Thymus (tissue), 11 donors: ENCODE measurements at regions not wholly inside any gene's neighbourhood (a gene's known extent, or its start where the extent isn't known, plus 50 kb on each side); places are given as distances from the start of the nearest gene placed in this dataset.

Experiments used
- DNase-seq, 9 donors: peaks; one replicate each; pipeline ENCODE4 v3.0.0-alpha.2; 2013; ENCODE audit warnings: low spot score in 9 of 9, low read depth in 6 of 9, missing footprints in 1 of 9
- H3K27ac ChIP-seq, 2 donors: one replicate each; pipeline ENCODE4 v1.5.1; 2013; ENCODE audit warnings: control low read depth in 1 of 2, low read depth in 1 of 2, low read length in 1 of 2, mild to moderate bottlenecking in 1 of 2, moderate library complexity in 1 of 2
- H3K27me3 ChIP-seq, 2 donors: one replicate each; pipeline ENCODE4 v1.5.1; 2013; ENCODE audit warnings: low read length in 1 of 2; ENCODE audit not compliant: control insufficient read depth in 2 of 2, insufficient read depth in 1 of 2
- H3K36me3 ChIP-seq, 2 donors: one replicate each; pipeline ENCODE4 v1.5.1; 2013; ENCODE audit warnings: low read length in 1 of 2, mild to moderate bottlenecking in 1 of 2, moderate library complexity in 1 of 2; ENCODE audit not compliant: control insufficient read depth in 2 of 2, insufficient read depth in 2 of 2
- H3K4me1 ChIP-seq, 2 donors: one replicate each; pipeline ENCODE4 v1.5.1; 2013; ENCODE audit warnings: low read length in 2 of 2; ENCODE audit not compliant: control insufficient read depth in 2 of 2, insufficient read depth in 2 of 2
- H3K4me3 ChIP-seq, 2 donors: one replicate each; pipeline ENCODE4 v1.5.1; 2013; ENCODE audit warnings: low read length in 2 of 2, control low read depth in 1 of 2, mild to moderate bottlenecking in 1 of 2
- H3K9me3 ChIP-seq, 2 donors: one replicate each; pipeline ENCODE4 v1.5.1; 2013; ENCODE audit warnings: low read length in 1 of 2, mild to moderate bottlenecking in 1 of 2; ENCODE audit not compliant: control insufficient read depth in 2 of 2, insufficient read depth in 1 of 2
- WGBS: extraction: QIAGEN DNeasy Blood & Tissue Kit; methylation state at CpG from one replicate; pipeline ENCODE4 v1.1.7; 2013; 5-methylcytosine and 5-hydroxymethylcytosine counted together
- donor health status: healthy.

GRCh38 chr9:88781628-88782391 lies 209.5 kb upstream of the S1PR3 start:
- Histone ChIP-seq H3K4me1 (peaks cover 4 to 25% of the 10 kb centered on the region in 2 donors), H3K27me3 (no peaks in the 10 kb centered on the region), H3K27ac (no peak overlapping the region), H3K9me3 (no peaks in the 10 kb centered on the region), H3K4me3 (no peak overlapping the region), H3K36me3 (no peaks in the 10 kb centered on the region)
- DNase-seq, result peak in 1 of 9 donors; percentile 31
- WGBS, result 93% methylated on average over 7 of the region's 7 CpGs

GRCh38 chr9:88782931-88783710 lies 208.1 kb upstream of the S1PR3 start:
- H3K4me1 ChIP-seq, result peaks cover 0 to 15% of the 10 kb centered on the region in 2 donors
- no peaks in the 10 kb centered on the region for H3K36me3 ChIP-seq
- H3K9me3 ChIP-seq, result no peaks in the 10 kb centered on the region
- WGBS, result 82% methylated on average over 10 of the region's 10 CpGs
- H3K27me3 ChIP-seq, result no peaks in the 10 kb centered on the region
- H3K27ac ChIP-seq, result no peak overlapping the region
- H3K4me3 ChIP-seq, result no peak overlapping the region
- DNase-seq, result no peak

- H3K4me1 ChIP-seq, result peaks cover 0 to 12% of the 10 kb centered on the region in 2 donors
- 26% methylated on average over 4 of the region's 4 CpGs for WGBS
- DNase-seq, result peak in 1 of 9 donors; percentile 16
These were observed 207.6 kb upstream of the S1PR3 start for GRCh38 chr9:88783711-88784083.

GRCh38 chr9:88784960-88785359 lies 206.3 kb upstream of the S1PR3 start:
- WGBS, result 98% methylated on average over 3 of the region's 3 CpGs
- Histone ChIP-seq H3K27me3 (no peaks in the 10 kb centered on the region), H3K36me3 (no peaks in the 10 kb centered on the region), H3K27ac (no peak overlapping the region), H3K9me3 (no peaks in the 10 kb centered on the region), H3K4me1 (peaks cover 0 to 12% of the 10 kb centered on the region in 2 donors), H3K4me3 (no peak overlapping the region)
- no peak for DNase-seq

More at GRCh38 chr9:88783711-88784083, 207.6 kb upstream of the S1PR3 start:
- Histone ChIP-seq H3K9me3 (no peaks in the 10 kb centered on the region), H3K4me3 (no peak overlapping the region), H3K36me3 (no peaks in the 10 kb centered on the region), H3K27ac (no peak overlapping the region), H3K27me3 (no peaks in the 10 kb centered on the region)

- Histone ChIP-seq H3K4me1 (peaks cover 0 to 12% of the 10 kb centered on the region in 2 donors), H3K4me3 (no peak overlapping the region), H3K9me3 (no peaks in the 10 kb centered on the region), H3K27me3 (no peaks in the 10 kb centered on the region), H3K27ac (no peak overlapping the region), H3K36me3 (no peaks in the 10 kb centered on the region)
- WGBS, result 89% methylated on average over 12 of the region's 12 CpGs
- no peak for DNase-seq
These were observed 204.8 kb upstream of the S1PR3 start for GRCh38 chr9:88786291-88787079.

GRCh38 chr9:88789785-88790184 lies 201.5 kb upstream of the S1PR3 start:
- Histone ChIP-seq H3K27me3 (no peaks in the 10 kb centered on the region), H3K27ac (no peak overlapping the region), H3K36me3 (no peaks in the 10 kb centered on the region), H3K4me3 (no peak overlapping the region), H3K9me3 (no peaks in the 10 kb centered on the region), H3K4me1 (peaks cover 7% of the 10 kb centered on the region in 2 donors)
- WGBS, result 97% methylated on average over 3 of the region's 3 CpGs
- DNase-seq, result no peak

GRCh38 chr9:88791105-88791805 lies 200.0 kb upstream of the S1PR3 start:
- DNase-seq, result peak in 1 of 9 donors; percentile 33
- Histone ChIP-seq H3K4me1 (peaks cover 7% of the 10 kb centered on the region in 2 donors), H3K4me3 (no peak overlapping the region), H3K36me3 (no peaks in the 10 kb centered on the region), H3K27ac (no peak overlapping the region), H3K27me3 (no peaks in the 10 kb centered on the region), H3K9me3 (no peaks in the 10 kb centered on the region)

GRCh38 chr9:88792502-88792901 lies 198.8 kb upstream of the S1PR3 start:
- Histone ChIP-seq H3K27me3 (no peaks in the 10 kb centered on the region), H3K4me3 (no peak overlapping the region), H3K27ac (no peak overlapping the region), H3K4me1 (peaks cover 7% of the 10 kb centered on the region in 2 donors), H3K9me3 (no peaks in the 10 kb centered on the region), H3K36me3 (no peaks in the 10 kb centered on the region)
- no peak for DNase-seq
- WGBS, result 96% methylated on average over 3 of the region's 3 CpGs
